IMR-90 (cell line): ENCODE measurements at regions not wholly inside any gene's neighbourhood (a gene's known extent, or its start where the extent isn't known, plus 50 kb on each side); places are given as distances from the start of the nearest gene placed in this dataset.

Experiments used
- ATAC-seq: fragments of 200-7000 bp; cut with Tn5 transposase; 2 replicates; pipeline ENCODE4 v1.9.1; 2020; ENCODE audit warnings: low read depth, mild to moderate bottlenecking, moderate library complexity
- BruUV-seq: library from RNA; stranded (reverse); fragments of 400-500 nt; replicated peaks from 2 replicates; lab custom pipeline; 2021; lab: Mats Ljungman, UMichigan
- CTCF ChIA-PET: fragments of 300-600 bp; formaldehyde crosslinking; extraction: SDS; loops from one replicate; lab custom pipeline; 2021; ENCODE audit warnings: antibody characterized with exemption; lab: Yijun Ruan, JAX
- POLR2A ChIA-PET: fragments of 300-600 bp; sonication (Branson Sonifier 250); formaldehyde crosslinking; loops from one replicate; lab custom pipeline; 2022; ENCODE audit warnings: antibody characterized with exemption; ENCODE audit not compliant: unreplicated experiment; lab: Charles Lee
- DNase-seq: peaks from one replicate; pipeline ENCODE4 v3.0.0; 2013
- H2AFZ ChIP-seq: replicated peaks from 2 replicates; pipeline ENCODE3; 2013; ENCODE audit warnings: low read length, mild to moderate bottlenecking; ENCODE audit not compliant: poor library complexity
- H2AK5ac ChIP-seq: 2 replicates; pipeline ENCODE4 v1.6.1; 2013; ENCODE audit warnings: low read depth, low read length, inconsistent platforms
- H2AK9ac ChIP-seq: replicated peaks from 2 replicates; pipeline ENCODE3; 2013; ENCODE audit warnings: mild to moderate bottlenecking, low read depth, low read length, moderate library complexity; ENCODE audit not compliant: poor library complexity
- H2BK120ac ChIP-seq: 2 replicates; pipeline ENCODE4 v1.6.1; 2013; ENCODE audit warnings: low read depth, low read length, inconsistent platforms
- H2BK15ac ChIP-seq: 3 replicates; pipeline ENCODE4 v1.6.1; 2013; ENCODE audit warnings: low read depth, low read length, inconsistent platforms
- H2BK20ac ChIP-seq: 2 replicates; pipeline ENCODE4 v1.6.1; 2013; ENCODE audit warnings: low read depth, mild to moderate bottlenecking, inconsistent platforms, low read length, moderate library complexity
- H2BK5ac ChIP-seq: 2 replicates; pipeline ENCODE4 v1.6.1; 2013; ENCODE audit warnings: mild to moderate bottlenecking, low read depth, low read length, inconsistent platforms; ENCODE audit not compliant: poor library complexity, severe bottlenecking
- H3K14ac ChIP-seq: replicated peaks from 2 replicates; pipeline ENCODE4 v1.6.1; 2013; ENCODE audit warnings: low read depth, low read length, inconsistent platforms
- H3K18ac ChIP-seq: 2 replicates; pipeline ENCODE4 v1.6.1; 2013; ENCODE audit warnings: low read depth, low read length, control low read depth
- H3K23ac ChIP-seq: 2 replicates; pipeline ENCODE4 v1.6.1; 2013; ENCODE audit warnings: low read depth, low read length, inconsistent platforms
- H3K27ac ChIP-seq: 2 replicates; pipeline ENCODE4 v1.5.1; 2013; ENCODE audit warnings: mild to moderate bottlenecking, control low read depth, low read length; ENCODE audit not compliant: insufficient read depth
- H3K27me3 ChIP-seq: 2 replicates; pipeline ENCODE4 v1.6.1; 2013; ENCODE audit warnings: low read length; ENCODE audit not compliant: control insufficient read depth, insufficient read depth
- H3K36me3 ChIP-seq: 2 replicates; pipeline ENCODE4 v1.6.1; 2013; ENCODE audit warnings: low read length, mixed read lengths; ENCODE audit not compliant: control insufficient read depth, insufficient read depth
- H3K4ac ChIP-seq: 2 replicates; pipeline ENCODE4 v1.6.1; 2013; ENCODE audit warnings: low read depth, low read length, inconsistent platforms
- H3K4me1 ChIP-seq: 2 replicates; pipeline ENCODE4 v1.6.1; 2013; ENCODE audit warnings: low read length, mixed read lengths; ENCODE audit not compliant: control insufficient read depth, insufficient read depth
- H3K4me2 ChIP-seq: 2 replicates; pipeline ENCODE4 v1.6.1; 2013; ENCODE audit warnings: low read depth, mild to moderate bottlenecking, control low read depth, low read length, moderate library complexity
- H3K4me3 ChIP-seq: 2 replicates; pipeline ENCODE4 v1.5.1; 2013; ENCODE audit warnings: low read depth, mild to moderate bottlenecking, control low read depth, low read length, moderate library complexity; ENCODE audit not compliant: insufficient read depth
- H3K56ac ChIP-seq: 2 replicates; pipeline ENCODE4 v1.6.1; 2013; ENCODE audit warnings: low read length, inconsistent platforms; ENCODE audit not compliant: insufficient read depth; ENCODE audit errors: extremely low read depth
- H3K79me1 ChIP-seq, 2 experiments: 2 replicates each; pipeline ENCODE4 v1.6.1; 2013; ENCODE audit warnings: low read length in 2 of 2, inconsistent platforms in 1 of 2, low read depth in 1 of 2
- H3K9ac ChIP-seq: 2 replicates; pipeline ENCODE4 v1.6.1; 2013; ENCODE audit warnings: low read depth, low read length, control low read depth
- H3K9me1 ChIP-seq: 2 replicates; pipeline ENCODE4 v1.6.1; 2013; ENCODE audit warnings: low read length, inconsistent platforms; ENCODE audit not compliant: insufficient read depth
- H3K9me3 ChIP-seq: 2 replicates; pipeline ENCODE4 v1.6.1; 2013; ENCODE audit warnings: low read length; ENCODE audit not compliant: control insufficient read depth, insufficient read depth
- H4K20me1 ChIP-seq: 2 replicates; pipeline ENCODE4 v1.6.1; 2013; ENCODE audit warnings: low read length, inconsistent platforms; ENCODE audit not compliant: insufficient read depth
- H4K5ac ChIP-seq: 2 replicates; pipeline ENCODE4 v1.6.1; 2013; ENCODE audit warnings: mild to moderate bottlenecking, low read depth, low read length, control low read depth
- H4K8ac ChIP-seq, 2 experiments: 2 replicates each; pipeline ENCODE4 v1.6.1; 2013; ENCODE audit warnings: low read depth in 2 of 2, low read length in 2 of 2, control low read depth in 1 of 2, inconsistent platforms in 1 of 2
- H4K91ac ChIP-seq: 2 replicates; pipeline ENCODE4 v1.6.1; 2013; ENCODE audit warnings: low read depth, low read length, inconsistent platforms; ENCODE audit not compliant: insufficient read depth
- RAD21 ChIP-seq: IDR thresholded peaks from 2 replicates; pipeline ENCODE4 v1.6.1; 2012; ENCODE audit warnings: low read length, improper control_type of control experiment
- WGBS, 2 experiments: methylation state at CpG; one replicate each; pipeline versions ENCODE4 v1.1.5 to v1.1.7; 2013; ENCODE audit warnings: missing lambda C conversion rate in 2 of 2; ENCODE audit not compliant: insufficient read length in 1 of 2; ENCODE audit errors: extremely low coverage in 2 of 2; 5-methylcytosine and 5-hydroxymethylcytosine counted together
- dilution Hi-C: fragments of 300-500 bp; cut with HindIII; formaldehyde crosslinking; loops from one replicate; pipeline ENCODE4 v1.14.3; 2018; ENCODE audit warnings: low sequenced_read_pairs; ENCODE audit not compliant: unreplicated experiment
- in situ Hi-C: fragments of 300-500 bp; cut with MboI; formaldehyde crosslinking; loops from 3 replicates; pipeline ENCODE4 v1.14.3; 2019; ENCODE audit warnings: low sequenced_read_pairs, inconsistent platforms, mixed read lengths
- intact Hi-C: fragments of 100-400 bp; cut with micrococcal nuclease; formaldehyde crosslinking; loops from 2 replicates; pipeline ENCODE4 v1.10.0; 2022

GRCh38 chr11:25293166-25293565 lies 796.3 kb downstream of the LUZP2 start:
- no peak overlapping the region for H2BK5ac ChIP-seq
- dilution Hi-C loops (no loop called here), in situ Hi-C loops (no loop called here), intact Hi-C loops (no loop called here)
- H3K36me3 ChIP-seq: no peaks in the 10 kb centered on the region
- H3K9me3 ChIP-seq: no peaks in the 10 kb centered on the region
- H2AK9ac ChIP-seq: no peak overlapping the region
- no peak for ATAC-seq
- WGBS, 2 experiments: no CpG with 5 or more reads among the region's 1 CpG
- H2AFZ ChIP-seq: no peak overlapping the region
- H3K4me2 ChIP-seq: no peak overlapping the region
- no peak overlapping the region for H2AK5ac ChIP-seq
- no peaks in the 10 kb centered on the region for H3K4me1 ChIP-seq
- H3K4ac ChIP-seq: no peak overlapping the region
- H3K56ac ChIP-seq: no peak overlapping the region
- no peaks in the 10 kb centered on the region for H3K27me3 ChIP-seq
- H3K14ac ChIP-seq: no peak overlapping the region
- H2BK20ac ChIP-seq: no peak overlapping the region
- no TSS peak for BruUV-seq
- no peak for DNase-seq
- no peak overlapping the region for H2BK120ac ChIP-seq
- no peaks in the 10 kb centered on the region for H3K79me1 ChIP-seq
- no peak for TF ChIP-seq RAD21
- CTCF ChIA-PET: interaction anchor here (0.6 kb wide), 1 partner anchor 477 kb away, joined by 5 read pairs; no protein-coding TSS in a partner anchor
- H2BK15ac ChIP-seq: no peak overlapping the region
- no peaks in the 10 kb centered on the region for H3K9me1 ChIP-seq
- no peak overlapping the region for H4K5ac ChIP-seq
- H3K4me3 ChIP-seq: no peak overlapping the region
- no peaks in the 10 kb centered on the region for H4K20me1 ChIP-seq
- no peak overlapping the region for H4K91ac ChIP-seq
- H3K23ac ChIP-seq: no peak overlapping the region
- no peak overlapping the region for H4K8ac ChIP-seq
- POLR2A ChIA-PET: no interaction called here
- no peak overlapping the region for H3K9ac ChIP-seq
- H3K18ac ChIP-seq: no peak overlapping the region
- H3K27ac ChIP-seq: no peak overlapping the region
